CD4-positive, alpha-beta T cell treated with Interleukin-12 subunit alpha and Interleukin-12 subunit beta, for 1 hour (primary cell): ENCODE measurements at regions not wholly inside any gene's neighbourhood (a gene's known extent, or its start where the extent isn't known, plus 50 kb on each side); places are given as distances from the start of the nearest gene placed in this dataset.

Experiments
- DNase-seq: peaks from one replicate; pipeline ENCODE4 v3.0.0-alpha.2; 2020

DNA sequence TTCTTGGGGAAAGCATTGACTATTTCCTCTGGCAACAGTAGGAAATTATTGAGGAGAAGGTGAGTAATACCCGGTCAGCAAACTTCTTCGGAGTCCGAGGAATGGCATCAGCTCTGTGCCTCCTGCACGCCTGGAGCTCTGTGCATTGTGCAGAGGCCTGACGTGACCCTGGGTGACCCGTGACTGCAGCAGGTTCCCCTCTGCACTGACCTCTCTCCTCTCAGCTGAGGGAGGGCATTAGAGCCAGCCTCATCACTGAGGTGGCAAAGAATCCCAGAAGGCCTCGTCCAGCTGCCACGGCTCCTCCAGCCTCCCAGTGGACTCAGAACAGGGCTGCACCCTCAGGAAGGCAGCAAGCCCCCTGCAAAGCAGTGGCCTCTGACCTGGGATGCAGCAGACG is 502.9 kb downstream of the CD83 start:
- no peak for DNase-seq

DNA sequence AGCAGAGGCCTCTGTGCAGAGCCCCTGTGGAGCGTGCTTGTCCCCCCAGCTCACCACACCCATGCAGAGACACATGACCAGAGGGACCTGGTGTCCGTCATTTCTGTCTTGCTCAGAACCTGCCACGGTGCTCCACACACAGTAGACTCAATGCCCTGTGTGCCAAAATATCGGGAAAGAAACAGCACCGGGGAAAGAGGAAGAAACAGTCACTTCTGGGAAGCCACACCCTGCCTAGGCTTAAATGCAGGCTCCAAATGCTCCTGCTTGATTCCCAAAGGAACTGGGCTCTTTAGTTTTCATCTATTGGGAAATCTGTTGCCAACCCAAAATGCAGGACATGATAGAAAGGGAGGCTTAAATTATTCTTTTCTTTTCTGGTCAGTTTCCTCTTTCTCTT is 503.9 kb downstream of the CD83 start:
- DNase-seq: no peak

DNA sequence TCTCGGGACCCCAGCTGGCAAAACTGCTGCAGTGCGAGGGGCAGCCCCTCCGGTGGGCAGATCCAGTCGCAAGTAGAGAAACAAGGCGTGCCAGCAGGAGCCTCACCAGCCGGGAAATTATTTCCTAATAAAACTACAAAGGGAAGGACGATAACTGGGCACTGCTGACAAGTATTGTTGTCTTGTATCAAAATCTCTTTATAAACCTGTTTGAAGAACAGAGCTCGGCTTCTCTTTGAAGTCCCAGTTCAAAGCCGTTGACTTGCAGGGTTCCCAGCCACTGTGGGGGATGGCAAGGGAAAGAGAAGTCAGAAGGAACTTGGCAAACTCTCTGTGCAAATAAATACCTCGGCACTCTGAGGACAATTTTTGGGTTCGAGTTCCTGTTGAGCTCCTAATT is 504.5 kb downstream of the CD83 start:
- no peak for DNase-seq

DNA sequence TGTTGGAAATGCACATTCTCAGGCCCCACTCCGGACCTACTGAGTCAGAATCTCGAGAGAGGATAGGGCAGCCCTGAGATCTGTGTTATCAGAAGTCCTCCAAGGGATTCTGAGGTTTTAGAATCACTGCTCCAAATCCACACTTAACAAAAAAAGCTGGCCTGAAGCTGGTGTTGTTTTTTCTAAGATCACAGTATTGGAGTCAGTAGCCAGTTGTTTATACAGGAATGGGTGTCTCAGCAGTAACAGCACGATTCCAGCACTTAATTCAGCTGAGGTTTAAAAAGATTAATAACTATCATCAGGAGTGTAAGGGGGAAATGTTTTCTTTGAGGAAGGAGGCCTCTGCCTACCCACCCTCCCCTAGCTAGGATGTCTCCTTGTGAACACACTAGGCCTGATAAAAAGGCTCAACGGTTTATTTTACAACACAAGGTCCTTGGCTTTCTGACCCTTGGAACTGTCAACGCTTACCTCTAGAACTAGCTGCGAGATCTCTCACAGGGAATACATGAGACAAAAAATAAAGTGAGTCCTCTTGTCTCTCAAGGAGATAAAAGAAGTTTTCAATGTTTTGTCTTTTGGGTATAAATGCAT is 505.4 kb downstream of the CD83 start:
- no peak for DNase-seq

DNA sequence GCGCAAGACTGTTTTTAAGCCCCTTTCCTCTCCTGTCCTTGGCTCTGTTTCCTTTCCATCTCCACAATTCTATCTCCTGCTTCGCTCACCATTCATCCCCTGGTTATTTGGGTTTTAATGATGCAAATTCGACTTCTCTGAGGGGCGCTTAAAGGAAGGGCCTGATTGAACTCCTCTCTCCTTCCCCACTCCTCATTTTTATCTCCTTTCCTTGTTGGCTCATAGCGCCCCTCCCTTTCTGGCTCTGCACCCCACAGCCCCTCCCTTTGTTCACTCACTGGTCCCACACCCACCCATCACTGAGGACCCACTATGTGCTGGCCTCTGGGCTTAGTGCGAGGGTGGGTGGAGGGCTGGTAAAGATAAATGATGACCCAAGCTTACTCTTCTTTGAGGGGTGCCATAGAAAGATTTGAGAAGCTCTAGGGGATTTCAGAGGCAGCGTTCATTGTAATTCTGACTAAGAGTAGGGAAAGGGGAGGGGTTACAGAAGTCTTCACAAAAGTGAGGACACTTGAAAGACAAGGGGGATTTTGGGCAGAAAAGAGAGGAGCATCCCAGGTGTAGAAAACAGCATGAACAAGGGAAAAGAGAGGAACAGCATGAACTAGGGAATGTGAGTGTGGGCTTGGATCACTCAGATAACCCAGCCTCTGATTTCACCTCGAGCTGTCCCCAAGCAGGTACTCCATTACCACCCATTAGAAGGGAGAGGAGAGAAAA is 507.8 kb downstream of the CD83 start:
- no peak for DNase-seq

DNA sequence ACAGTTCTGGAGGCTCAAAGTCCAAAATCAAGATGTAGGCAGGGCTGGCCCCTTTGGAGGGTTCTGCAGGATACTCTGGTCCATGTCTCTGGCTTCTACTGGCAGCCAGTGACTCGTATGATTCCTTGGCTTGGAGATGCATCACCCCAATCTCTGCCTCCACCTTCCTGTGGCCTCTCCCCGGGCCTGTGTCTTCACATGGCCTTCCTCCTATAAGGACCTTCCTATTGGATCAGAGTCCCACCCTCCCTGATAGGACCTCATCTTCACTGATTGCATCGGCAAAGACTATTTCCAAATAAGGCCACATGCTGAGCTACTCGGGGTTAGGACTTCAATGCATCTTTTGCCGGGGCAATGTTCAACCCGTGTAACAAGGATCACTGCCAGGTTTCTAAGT is 509.0 kb downstream of the CD83 start:
- no peak for DNase-seq

DNA sequence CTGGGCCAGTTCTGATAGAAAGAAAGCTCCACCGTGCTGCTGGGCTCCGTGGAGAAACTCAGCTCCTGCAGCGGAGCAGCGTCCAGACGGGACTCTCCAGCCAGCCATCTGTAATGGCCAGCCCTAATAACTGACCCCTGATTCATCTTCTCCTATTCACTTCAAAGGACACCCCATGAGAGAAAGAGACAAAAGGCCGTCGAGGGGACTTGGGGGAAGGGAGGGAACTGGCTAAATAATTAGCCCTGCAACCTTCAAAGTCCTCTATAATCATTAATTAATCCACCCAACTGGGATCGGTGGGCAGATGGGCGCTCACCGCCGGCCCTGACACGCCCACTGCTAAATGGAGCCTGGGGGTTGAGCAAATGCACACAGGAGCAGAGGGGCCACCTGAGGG is 512.4 kb downstream of the CD83 start:
- DNase-seq: no peak

GRCh38 chr6:14633479-14633878 is 515.9 kb downstream of the CD83 start:
- no peak for DNase-seq

DNA sequence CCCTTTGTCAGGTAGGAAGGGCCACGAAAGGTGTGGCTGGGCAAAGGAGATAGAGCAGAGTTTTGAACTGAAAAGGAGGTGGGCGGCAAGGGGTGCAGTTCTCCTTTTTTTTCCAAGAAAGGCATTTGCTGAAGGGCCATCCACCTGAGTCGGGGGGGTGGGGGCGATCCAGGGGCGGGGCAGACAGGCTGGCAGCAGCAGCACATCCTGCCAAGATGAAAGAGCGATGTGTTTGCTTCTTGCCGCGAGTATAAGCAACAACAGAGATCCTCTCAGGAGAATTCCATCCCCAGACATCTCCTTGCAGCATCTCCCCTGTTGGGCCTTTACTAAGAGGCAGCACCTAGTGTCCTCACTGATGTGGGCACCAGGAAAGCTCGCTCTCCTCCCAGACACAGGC is 516.5 kb downstream of the CD83 start:
- DNase-seq: no peak

DNA sequence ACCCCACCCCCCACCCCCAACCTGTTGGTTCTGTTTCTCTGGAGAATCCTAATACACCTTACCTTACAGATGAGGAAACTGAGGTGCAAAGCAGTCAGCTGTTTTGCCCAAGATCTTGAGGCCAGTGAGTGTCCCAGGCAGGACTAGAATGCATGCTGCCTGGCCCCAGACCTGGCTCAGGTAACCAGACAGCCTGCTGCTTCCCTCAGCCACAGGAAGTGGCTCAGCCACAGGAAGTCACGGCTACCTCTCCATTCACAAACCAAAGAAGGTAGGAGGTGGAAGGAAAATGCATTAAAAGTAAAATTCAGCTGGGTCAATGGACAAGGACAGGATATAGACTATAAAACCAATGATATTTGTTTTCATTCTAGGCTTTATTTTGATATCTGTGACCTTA is 517.6 kb downstream of the CD83 start:
- peak; percentile 53 for DNase-seq

DNA sequence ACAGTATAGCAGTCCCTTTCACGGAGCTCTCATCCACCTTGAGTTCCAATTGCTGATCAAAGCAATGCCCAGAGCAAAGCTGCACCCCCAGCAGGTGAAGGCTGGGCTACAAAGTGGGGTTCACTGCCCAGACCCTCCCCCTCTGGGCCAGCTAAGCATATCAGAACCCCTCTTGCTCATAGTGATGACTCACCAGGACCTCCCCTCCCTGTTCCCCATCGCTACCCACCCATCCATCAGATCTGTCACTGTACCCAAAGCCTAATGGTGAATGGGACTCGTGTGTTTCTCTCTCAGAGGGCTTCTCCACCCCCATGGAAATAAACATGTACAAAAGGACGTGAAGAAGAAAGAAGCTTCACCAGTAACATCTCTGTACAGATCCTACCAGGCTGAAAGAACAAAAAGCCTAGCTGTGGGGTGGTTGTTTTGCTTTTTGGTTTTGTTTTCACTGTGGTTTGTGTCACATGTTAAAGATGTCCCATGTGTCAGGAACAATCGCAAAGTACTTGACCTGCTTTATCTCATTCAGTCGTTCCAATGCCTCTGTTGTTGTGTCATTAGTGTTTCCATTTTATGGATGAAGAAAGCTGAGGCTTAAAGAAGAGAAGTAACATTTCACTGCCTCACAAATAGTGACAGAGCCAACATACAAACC is 518.5 kb downstream of the CD83 start:
- DNase-seq: peak; percentile 29

GRCh38 chr6:14638435-14638905 is 520.9 kb downstream of the CD83 start:
- DNase-seq: no peak

DNA sequence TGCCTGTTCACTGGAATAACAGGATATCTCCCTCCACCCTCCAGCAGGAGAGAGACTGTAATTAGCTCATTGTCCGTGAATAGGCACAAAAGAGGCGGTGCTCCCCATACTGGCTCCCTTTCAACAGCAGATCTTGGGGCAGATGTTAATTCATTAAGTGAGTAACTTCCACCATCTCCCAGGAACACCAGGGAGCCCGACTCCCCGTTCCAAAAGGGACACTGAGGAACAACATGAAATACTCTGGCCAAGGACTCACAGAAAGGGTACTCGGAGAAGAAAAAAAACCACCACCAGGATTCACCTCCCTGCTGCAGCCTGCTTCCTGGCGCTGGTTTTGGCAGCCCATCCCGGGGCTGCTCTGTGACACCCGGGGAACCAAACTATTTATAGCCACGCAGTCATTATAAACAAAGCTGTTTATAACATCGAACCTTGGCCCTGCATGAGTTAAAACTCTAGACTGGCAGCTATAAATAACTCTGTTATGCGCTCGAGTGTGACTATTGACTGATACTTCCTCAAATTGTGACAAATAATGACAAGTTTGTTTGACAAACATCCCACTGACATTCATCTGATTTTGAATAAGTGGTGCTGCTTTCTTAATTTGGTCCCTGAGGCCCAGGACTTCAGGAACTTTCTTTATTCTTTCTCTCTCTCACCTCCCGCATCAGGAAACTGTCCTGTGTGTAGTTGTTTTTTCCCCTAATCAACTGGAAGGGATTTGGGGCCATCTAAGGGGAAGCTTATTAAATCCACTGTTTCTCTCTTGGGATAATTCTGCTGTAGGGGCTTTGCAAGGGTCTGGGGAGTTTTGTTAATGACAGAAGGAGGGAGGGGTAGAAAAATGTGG is 521.6 kb downstream of the CD83 start:
- no peak for DNase-seq

- DNase-seq: no peak
These were observed 522.5 kb downstream of the CD83 start for GRCh38 chr6:14639983-14640599.

DNA sequence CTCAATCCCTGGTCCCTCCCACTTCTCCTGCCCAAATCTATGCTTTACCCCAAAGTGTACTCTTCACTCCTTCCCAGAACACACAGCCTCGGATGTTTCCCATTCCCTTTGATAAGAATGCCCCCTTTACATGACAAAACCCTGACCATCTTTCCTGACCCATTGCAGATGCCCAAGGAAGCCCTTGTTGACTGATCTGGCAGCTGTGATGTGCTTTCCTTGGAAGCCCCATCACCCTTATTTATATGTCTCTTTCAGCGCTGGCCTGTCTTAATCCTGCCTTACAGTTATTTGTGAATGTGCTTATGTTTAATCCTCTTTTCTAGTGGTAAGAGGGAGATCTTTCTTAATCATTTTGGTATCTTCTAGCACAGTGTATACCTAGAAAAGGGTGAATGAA is 523.1 kb downstream of the CD83 start:
- no peak for DNase-seq

- DNase-seq: no peak
These were observed 524.0 kb downstream of the CD83 start for GRCh38 chr6:14641423-14642135.

DNA sequence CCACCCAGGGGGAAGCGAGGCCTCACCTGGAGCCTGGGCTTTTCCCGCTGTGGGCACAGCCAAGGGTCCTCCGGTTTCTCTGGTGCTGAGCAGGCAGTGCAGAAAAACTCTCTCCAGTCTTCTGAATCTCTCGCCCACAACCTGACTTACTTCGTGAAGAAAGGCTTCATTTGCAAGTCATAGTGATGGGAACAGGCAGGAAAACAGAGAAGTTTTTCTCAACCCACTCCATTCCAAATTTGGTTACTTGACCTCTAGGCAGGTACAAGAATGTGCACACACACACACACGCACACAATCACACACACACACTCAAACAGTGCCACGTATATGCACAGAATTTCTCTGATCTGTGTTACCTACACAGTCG is 524.5 kb downstream of the CD83 start:
- no peak for DNase-seq

DNA sequence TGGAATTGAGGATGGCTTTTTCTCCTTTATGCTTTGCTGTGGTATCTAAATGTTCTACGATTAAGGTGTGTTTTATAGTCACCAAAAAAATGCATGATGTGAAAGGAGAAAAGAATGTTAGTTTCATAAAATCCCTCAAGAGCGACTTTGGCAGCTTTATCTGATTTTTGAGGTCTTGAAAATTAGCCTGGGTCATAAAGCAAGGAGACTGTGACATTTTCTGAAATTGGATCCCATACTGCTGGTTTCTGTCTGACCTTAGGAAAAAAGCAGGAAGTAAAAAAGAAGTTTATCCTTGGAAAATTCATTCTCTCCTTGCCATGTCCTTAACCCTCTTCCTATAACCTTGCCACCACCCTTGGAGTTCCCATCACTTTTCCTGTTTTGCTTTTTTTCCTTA is 525.3 kb downstream of the CD83 start:
- DNase-seq: no peak

DNA sequence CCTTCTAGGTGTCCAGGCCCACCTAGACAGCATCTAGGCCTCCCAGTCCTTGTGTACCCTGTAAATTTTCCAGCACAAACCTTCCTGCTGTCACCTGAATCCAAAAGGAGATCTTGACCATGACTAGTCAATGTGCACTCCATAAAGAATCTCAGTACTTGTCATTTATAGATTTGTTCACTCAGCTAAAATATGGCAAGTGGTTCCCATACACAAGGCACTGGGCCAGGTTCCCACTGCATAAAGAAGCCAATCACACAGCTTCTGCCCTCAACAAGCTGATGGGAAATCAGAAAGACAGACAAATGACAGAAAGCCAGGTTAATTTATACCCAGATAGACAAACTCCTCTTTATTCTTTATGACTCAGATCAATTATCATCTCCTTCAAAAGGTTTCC is 526.8 kb downstream of the CD83 start:
- no peak for DNase-seq

GRCh38 chr6:14645221-14645620 is 527.6 kb downstream of the CD83 start:
- DNase-seq: no peak

GRCh38 chr6:14645841-14646240 is 528.3 kb downstream of the CD83 start:
- DNase-seq: no peak

DNA sequence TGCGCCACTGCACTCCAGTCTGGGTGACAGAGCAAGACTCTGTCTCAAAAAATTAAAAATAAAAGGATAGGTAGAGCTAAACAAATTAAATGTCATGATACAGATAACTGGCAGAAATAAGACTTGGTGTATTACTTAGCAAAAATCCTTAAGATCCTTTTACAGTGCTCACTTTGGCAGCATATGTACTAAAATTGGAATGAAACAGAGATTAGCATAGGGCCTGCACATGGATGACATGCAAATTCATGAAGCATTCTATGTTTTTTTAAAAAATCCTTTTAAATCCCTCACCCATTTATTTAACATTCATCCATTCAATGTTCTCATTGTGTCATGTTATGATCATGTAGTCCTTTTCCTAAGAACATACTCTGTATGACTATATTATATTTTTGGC is 528.8 kb downstream of the CD83 start:
- DNase-seq: no peak
